Neural crest cell (in vitro differentiated cells): ENCODE measurements at regions not wholly inside any gene's neighbourhood (a gene's known extent, or its start where the extent isn't known, plus 50 kb on each side); places are given as distances from the start of the nearest gene placed in this dataset.

Experiments
- DNase-seq: peaks from one replicate; pipeline ENCODE4 v3.0.0; 2021; ENCODE audit warnings: low read depth, mixed read lengths, low spot score
- H3K27ac Mint-ChIP-seq: one replicate; pipeline ENCODE4 v1.8.0; 2021; ENCODE audit warnings: mild to moderate bottlenecking, mixed read lengths; ENCODE audit not compliant: unreplicated experiment
- H3K27me3 Mint-ChIP-seq: 2 replicates; pipeline ENCODE4 v1.8.0; 2021; ENCODE audit warnings: low read depth, mild to moderate bottlenecking, mixed read lengths
- H3K36me3 Mint-ChIP-seq: 2 replicates; pipeline ENCODE4 v1.8.0; 2021; ENCODE audit warnings: low read depth, mild to moderate bottlenecking, mixed read lengths
- H3K4me1 Mint-ChIP-seq: 2 replicates; pipeline ENCODE4 v1.8.0; 2021; ENCODE audit warnings: mixed read lengths
- H3K4me3 Mint-ChIP-seq: one replicate; pipeline ENCODE4 v1.8.0; 2021; ENCODE audit warnings: mild to moderate bottlenecking, mixed read lengths
- H3K9me3 Mint-ChIP-seq: 2 replicates; pipeline ENCODE4 v1.8.0; 2021; ENCODE audit warnings: mixed read lengths
- TF ChIP-seq, protein P1 (sequence below): fragments of 200-600 bp; sonication (generic); conservative IDR thresholded peaks from 2 replicates; pipeline ENCODE4 v1.5.0; 2021; ENCODE audit warnings: antibody characterized with exemption, mild to moderate bottlenecking

GRCh38 chr18:41155910-41156851 is 798.9 kb upstream of the PIK3C3 start:
- Mint-ChIP-seq H3K36me3 (no peaks in the 10 kb centered on the region), H3K4me3 (no peak overlapping the region), H3K27ac (no peak overlapping the region), H3K4me1 (no peaks in the 10 kb centered on the region), H3K27me3 (no peaks in the 10 kb centered on the region), H3K9me3 (no peaks in the 10 kb centered on the region)
- no peak for DNase-seq
- TF ChIP-seq, protein P1, sequence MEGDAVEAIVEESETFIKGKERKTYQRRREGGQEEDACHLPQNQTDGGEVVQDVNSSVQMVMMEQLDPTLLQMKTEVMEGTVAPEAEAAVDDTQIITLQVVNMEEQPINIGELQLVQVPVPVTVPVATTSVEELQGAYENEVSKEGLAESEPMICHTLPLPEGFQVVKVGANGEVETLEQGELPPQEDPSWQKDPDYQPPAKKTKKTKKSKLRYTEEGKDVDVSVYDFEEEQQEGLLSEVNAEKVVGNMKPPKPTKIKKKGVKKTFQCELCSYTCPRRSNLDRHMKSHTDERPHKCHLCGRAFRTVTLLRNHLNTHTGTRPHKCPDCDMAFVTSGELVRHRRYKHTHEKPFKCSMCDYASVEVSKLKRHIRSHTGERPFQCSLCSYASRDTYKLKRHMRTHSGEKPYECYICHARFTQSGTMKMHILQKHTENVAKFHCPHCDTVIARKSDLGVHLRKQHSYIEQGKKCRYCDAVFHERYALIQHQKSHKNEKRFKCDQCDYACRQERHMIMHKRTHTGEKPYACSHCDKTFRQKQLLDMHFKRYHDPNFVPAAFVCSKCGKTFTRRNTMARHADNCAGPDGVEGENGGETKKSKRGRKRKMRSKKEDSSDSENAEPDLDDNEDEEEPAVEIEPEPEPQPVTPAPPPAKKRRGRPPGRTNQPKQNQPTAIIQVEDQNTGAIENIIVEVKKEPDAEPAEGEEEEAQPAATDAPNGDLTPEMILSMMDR: no peak

DNA sequence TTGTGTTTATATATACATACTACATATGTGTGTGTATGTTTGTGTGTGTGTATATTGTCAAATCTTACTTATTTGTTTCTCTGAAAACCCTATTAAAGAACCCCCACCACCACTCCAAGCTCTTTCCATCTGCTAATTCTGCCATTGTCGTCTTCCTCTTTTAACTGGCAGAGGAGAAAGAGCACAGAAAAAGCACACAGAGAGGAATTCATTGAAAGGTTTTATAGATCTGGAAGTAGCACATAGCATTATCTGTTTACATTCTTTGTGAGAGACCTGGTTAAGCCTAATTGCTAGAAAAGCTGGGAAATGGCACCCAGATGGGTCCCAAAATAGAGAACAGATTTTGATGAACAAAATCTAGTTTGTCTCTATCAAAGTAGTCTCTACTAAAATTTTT is 800.0 kb upstream of the PIK3C3 start:
- H3K27ac Mint-ChIP-seq: no peak overlapping the region
- no peaks in the 10 kb centered on the region for H3K9me3 Mint-ChIP-seq
- H3K27me3 Mint-ChIP-seq: no peaks in the 10 kb centered on the region
- H3K36me3 Mint-ChIP-seq: no peaks in the 10 kb centered on the region
- no peaks in the 10 kb centered on the region for H3K4me1 Mint-ChIP-seq
- no peak for DNase-seq
- H3K4me3 Mint-ChIP-seq: no peak overlapping the region
- TF ChIP-seq, protein P1: no peak

DNA sequence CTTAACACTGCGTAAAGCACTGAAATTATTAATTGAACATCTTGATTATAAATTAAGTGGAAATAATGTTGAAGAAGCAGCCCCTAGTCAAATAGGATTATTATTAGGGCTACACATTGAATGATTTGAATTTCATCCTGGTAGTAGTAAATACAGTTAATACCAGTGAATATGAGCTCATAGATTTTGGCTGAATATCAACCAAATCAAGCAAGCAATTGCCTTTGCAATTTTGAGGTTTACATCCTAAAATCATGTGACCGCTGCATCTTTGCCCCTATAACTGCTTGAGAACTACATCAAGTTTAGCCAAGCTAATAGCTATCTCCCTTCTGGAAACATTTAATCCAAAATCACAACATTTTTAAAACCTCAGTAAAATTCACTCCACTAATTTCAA is 801.2 kb upstream of the PIK3C3 start:
- H3K27ac Mint-ChIP-seq: no peak overlapping the region
- TF ChIP-seq, protein P1: no peak
- no peak overlapping the region for H3K4me3 Mint-ChIP-seq
- H3K4me1 Mint-ChIP-seq: no peaks in the 10 kb centered on the region
- H3K36me3 Mint-ChIP-seq: no peaks in the 10 kb centered on the region
- no peak for DNase-seq
- no peaks in the 10 kb centered on the region for H3K9me3 Mint-ChIP-seq
- H3K27me3 Mint-ChIP-seq: no peaks in the 10 kb centered on the region

- H3K27me3 Mint-ChIP-seq: no peaks in the 10 kb centered on the region
- no peaks in the 10 kb centered on the region for H3K9me3 Mint-ChIP-seq
- H3K4me1 Mint-ChIP-seq: peaks cover 15% of the 10 kb centered on the region
- DNase-seq: no peak
- TF ChIP-seq, protein P1: no peak
- H3K36me3 Mint-ChIP-seq: no peaks in the 10 kb centered on the region
- no peak overlapping the region for H3K27ac Mint-ChIP-seq
- H3K4me3 Mint-ChIP-seq: no peak overlapping the region
These were observed 804.7 kb upstream of the PIK3C3 start for GRCh38 chr18:41150316-41150715.

DNA sequence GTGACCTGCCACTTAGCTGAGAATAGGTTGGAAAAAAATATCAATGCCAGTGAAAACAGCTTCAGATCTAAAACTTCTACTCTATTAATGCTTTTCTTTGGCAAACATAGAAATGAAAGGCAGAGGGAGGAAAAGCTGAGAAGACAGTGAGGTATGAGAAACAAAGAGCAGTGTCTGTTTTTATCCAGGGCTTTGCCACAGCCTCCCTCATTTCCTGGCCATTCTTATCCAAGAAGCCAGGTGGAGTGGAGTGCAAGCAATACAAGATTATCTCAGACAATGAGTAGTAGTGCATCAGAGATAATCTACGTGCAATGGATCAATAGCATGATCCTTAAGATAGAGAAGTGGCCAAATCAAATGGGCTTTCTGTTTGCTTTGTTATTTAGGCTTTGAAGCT is 808.7 kb upstream of the PIK3C3 start:
- H3K4me3 Mint-ChIP-seq: no peak overlapping the region

More for the DNA sequence above, 808.7 kb upstream of the PIK3C3 start:
- TF ChIP-seq, protein P1: no peak
- Mint-ChIP-seq H3K27me3 (no peaks in the 10 kb centered on the region), H3K36me3 (no peaks in the 10 kb centered on the region), H3K9me3 (no peaks in the 10 kb centered on the region), H3K4me1 (peaks cover 15% of the 10 kb centered on the region), H3K27ac (no peak overlapping the region)
- DNase-seq: no peak
